Calu3 (cell line): ENCODE measurements at regions not wholly inside any gene's neighbourhood (a gene's known extent, or its start where the extent isn't known, plus 50 kb on each side); places are given as distances from the start of the nearest gene placed in this dataset.

ENCODE experiments used
- BruUV-seq: library from RNA; stranded (reverse); fragments of 400-500 nt; replicated peaks from 2 replicates; lab custom pipeline; 2021; lab: Mats Ljungman, UMichigan
- CTCF ChIA-PET: fragments of 300-600 bp; sonication (Branson Sonifier 250); formaldehyde crosslinking; loops from one replicate; lab custom pipeline; 2022; ENCODE audit warnings: antibody characterized with exemption; lab: Charles Lee
- DNase-seq: peaks from one replicate; pipeline ENCODE4 v3.0.0; 2022
- H3K27ac Mint-ChIP-seq: one replicate; pipeline ENCODE4 v1.8.0; 2022; ENCODE audit warnings: mixed read lengths; ENCODE audit not compliant: unreplicated experiment
- H3K27me3 Mint-ChIP-seq: one replicate; pipeline ENCODE4 v1.8.0; 2022; ENCODE audit warnings: mixed read lengths; ENCODE audit not compliant: unreplicated experiment
- H3K36me3 Mint-ChIP-seq: one replicate; pipeline ENCODE4 v1.8.0; 2022; ENCODE audit warnings: mild to moderate bottlenecking, moderate library complexity, mixed read lengths; ENCODE audit not compliant: insufficient read depth, unreplicated experiment
- H3K4me1 Mint-ChIP-seq: one replicate; pipeline ENCODE4 v1.8.0; 2022; ENCODE audit warnings: mild to moderate bottlenecking, low read depth, mixed read lengths; ENCODE audit not compliant: unreplicated experiment
- H3K4me3 Mint-ChIP-seq: one replicate; pipeline ENCODE4 v1.8.0; 2022; ENCODE audit warnings: mild to moderate bottlenecking, low read depth, moderate library complexity, mixed read lengths; ENCODE audit not compliant: unreplicated experiment
- H3K9me3 Mint-ChIP-seq: one replicate; pipeline ENCODE4 v1.8.0; 2022; ENCODE audit warnings: low read depth, mixed read lengths; ENCODE audit not compliant: unreplicated experiment
- intact Hi-C: fragments of 100-400 bp; cut with micrococcal nuclease; formaldehyde crosslinking; loops from one replicate; pipeline ENCODE4 v1.10.0; 2022; ENCODE audit not compliant: unreplicated experiment
- TF ChIP-seq, protein P1 (sequence below): fragments of 200-600 bp; IDR thresholded peaks from one replicate; pipeline ENCODE4 v1.8.0; 2022; ENCODE audit warnings: antibody characterized with exemption; ENCODE audit not compliant: unreplicated experiment

DNA sequence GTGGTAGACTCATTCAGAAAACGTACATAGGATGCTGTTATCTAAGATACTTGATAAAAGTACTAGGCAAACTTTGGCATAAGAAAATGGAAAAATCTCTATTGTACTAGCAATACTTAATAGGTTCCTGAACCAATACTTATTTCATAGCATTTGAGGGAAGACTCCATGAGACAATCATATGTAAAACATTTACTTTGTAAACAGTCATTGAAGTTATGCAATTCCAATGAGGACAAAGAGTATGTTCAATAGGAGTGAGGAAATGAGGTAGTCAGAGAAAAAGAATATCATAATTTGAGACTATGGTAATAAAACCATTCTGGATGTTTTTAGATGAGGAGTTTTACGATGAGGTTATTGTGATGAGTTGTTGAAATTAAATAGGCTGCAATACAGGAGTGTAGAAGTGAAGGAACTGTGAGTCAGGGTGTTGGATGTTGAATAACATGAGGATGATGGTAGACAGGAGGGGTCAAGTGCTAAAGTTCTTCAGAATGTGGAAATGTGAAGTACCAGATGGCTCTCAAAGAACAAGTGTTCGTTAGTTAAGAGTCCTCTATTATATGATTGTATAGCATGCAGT, 397.9 kb downstream of the PPP3CA start:
- Mint-ChIP-seq H3K36me3 (no peaks in the 10 kb centered on the region), H3K27me3 (no peaks in the 10 kb centered on the region), H3K27ac (no peak overlapping the region), H3K4me3 (no peak overlapping the region), H3K4me1 (no peaks in the 10 kb centered on the region), H3K9me3 (no peaks in the 10 kb centered on the region)
- intact Hi-C loops: no loop called here
- CTCF ChIA-PET: no interaction called here
- no TSS peak for BruUV-seq
- TF ChIP-seq, protein P1, sequence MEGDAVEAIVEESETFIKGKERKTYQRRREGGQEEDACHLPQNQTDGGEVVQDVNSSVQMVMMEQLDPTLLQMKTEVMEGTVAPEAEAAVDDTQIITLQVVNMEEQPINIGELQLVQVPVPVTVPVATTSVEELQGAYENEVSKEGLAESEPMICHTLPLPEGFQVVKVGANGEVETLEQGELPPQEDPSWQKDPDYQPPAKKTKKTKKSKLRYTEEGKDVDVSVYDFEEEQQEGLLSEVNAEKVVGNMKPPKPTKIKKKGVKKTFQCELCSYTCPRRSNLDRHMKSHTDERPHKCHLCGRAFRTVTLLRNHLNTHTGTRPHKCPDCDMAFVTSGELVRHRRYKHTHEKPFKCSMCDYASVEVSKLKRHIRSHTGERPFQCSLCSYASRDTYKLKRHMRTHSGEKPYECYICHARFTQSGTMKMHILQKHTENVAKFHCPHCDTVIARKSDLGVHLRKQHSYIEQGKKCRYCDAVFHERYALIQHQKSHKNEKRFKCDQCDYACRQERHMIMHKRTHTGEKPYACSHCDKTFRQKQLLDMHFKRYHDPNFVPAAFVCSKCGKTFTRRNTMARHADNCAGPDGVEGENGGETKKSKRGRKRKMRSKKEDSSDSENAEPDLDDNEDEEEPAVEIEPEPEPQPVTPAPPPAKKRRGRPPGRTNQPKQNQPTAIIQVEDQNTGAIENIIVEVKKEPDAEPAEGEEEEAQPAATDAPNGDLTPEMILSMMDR: no peak
- no peak for DNase-seq

DNA sequence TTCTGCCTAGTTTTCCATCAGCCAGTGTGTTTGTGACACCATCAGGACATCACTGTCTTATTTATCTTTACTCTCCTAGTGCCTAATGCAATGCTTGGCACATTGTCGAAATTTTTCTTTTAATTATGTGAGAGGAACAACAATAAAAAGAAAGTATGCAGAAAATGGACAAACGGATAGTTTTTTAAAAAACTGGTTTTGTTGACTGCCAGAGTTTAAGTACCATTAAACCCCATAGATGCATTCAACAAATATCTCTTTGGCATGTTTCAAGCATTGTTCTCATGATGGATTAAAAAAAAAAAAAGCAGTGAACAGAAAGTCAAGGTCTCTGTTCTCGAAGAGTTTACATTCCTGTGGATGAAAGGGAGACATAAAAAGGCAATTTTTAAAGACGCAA, 398.4 kb downstream of the PPP3CA start:
- H3K27me3 Mint-ChIP-seq: no peaks in the 10 kb centered on the region
- no peak for DNase-seq
- intact Hi-C loops: no loop called here
- CTCF ChIA-PET: no interaction called here
- H3K4me3 Mint-ChIP-seq: no peak overlapping the region
- no peak overlapping the region for H3K27ac Mint-ChIP-seq
- no peaks in the 10 kb centered on the region for H3K36me3 Mint-ChIP-seq
- H3K4me1 Mint-ChIP-seq: no peaks in the 10 kb centered on the region
- BruUV-seq: no TSS peak
- H3K9me3 Mint-ChIP-seq: no peaks in the 10 kb centered on the region
- TF ChIP-seq, protein P1: no peak

DNA sequence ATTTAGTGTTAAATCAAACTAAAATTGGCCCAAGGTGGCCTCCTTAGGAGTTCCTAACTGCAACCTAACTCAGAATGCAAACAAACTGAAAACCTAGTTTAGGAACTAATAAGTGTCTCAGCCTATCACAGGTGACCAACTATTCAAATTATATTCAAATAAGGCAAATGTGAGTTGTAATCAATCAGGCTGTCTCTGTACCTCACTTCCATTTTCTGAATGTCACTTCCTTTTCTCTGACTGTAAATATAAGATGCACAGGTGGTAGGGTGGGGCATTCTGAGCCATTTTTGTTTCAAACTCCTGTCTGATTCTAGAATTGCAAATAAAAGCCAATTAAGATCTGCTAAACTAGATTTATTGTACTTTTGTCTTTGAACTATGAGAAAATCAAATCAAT, 401.5 kb downstream of the PPP3CA start:
- no peak overlapping the region for H3K27ac Mint-ChIP-seq
- DNase-seq: no peak
- H3K36me3 Mint-ChIP-seq: no peaks in the 10 kb centered on the region
- intact Hi-C loops: no loop called here
- H3K4me3 Mint-ChIP-seq: no peak overlapping the region
- TF ChIP-seq, protein P1: no peak
- BruUV-seq: no TSS peak
- no peaks in the 10 kb centered on the region for H3K4me1 Mint-ChIP-seq
- no peaks in the 10 kb centered on the region for H3K9me3 Mint-ChIP-seq
- H3K27me3 Mint-ChIP-seq: no peaks in the 10 kb centered on the region
- CTCF ChIA-PET: no interaction called here

DNA sequence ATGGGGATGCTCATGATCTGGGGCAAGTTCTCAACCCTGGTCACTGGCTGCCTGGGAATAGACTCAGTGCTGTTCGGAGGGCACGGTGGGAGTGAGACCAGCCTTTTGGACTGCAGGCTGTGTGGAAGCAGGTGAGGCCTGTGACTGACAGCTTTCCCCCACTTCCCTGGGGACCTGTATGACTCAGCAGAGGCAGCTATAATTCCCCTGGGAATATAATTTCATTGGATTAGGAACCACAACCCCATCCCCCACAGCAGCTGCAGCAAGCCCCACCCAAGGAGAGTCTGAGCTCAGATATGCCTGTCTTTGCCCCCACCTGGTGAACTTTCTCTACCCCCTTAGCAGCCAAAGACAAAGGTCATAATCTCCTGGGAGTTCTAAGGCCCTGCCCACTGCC, 408.6 kb downstream of the PPP3CA start:
- BruUV-seq: no TSS peak
- H3K27ac Mint-ChIP-seq: no peak overlapping the region
- no peaks in the 10 kb centered on the region for H3K9me3 Mint-ChIP-seq
- intact Hi-C loops: no loop called here
- no peak overlapping the region for H3K4me3 Mint-ChIP-seq
- H3K27me3 Mint-ChIP-seq: no peaks in the 10 kb centered on the region
- H3K4me1 Mint-ChIP-seq: no peaks in the 10 kb centered on the region
- CTCF ChIA-PET: no interaction called here
- no peaks in the 10 kb centered on the region for H3K36me3 Mint-ChIP-seq
- TF ChIP-seq, protein P1: no peak
- no peak for DNase-seq
